Bronchial epithelial cell (primary cell): ENCODE measurements at regions not wholly inside any gene's neighbourhood (a gene's known extent, or its start where the extent isn't known, plus 50 kb on each side); places are given as distances from the start of the nearest gene placed in this dataset.
"Not testable (repeated sequence)": the region's sequence is repeated elsewhere in the genome, so short reads cannot be mapped to it uniquely, and the experiment has no call there.

ENCODE experiments used
- DNase-seq: peaks from one replicate; pipeline ENCODE4 v3.0.0-alpha.2; 2010; ENCODE audit warnings: low read depth
- FAIRE-seq: peaks from 2 replicates; lab custom pipeline; 2011; peaks lifted over from hg19 to GRCh38; lab: Jason Lieb, UNC
- H3K27me3 ChIP-seq: 2 replicates; pipeline ENCODE4 v1.5.1; 2011; ENCODE audit warnings: low read length; ENCODE audit not compliant: control insufficient read depth, insufficient read depth
- H3K36me3 ChIP-seq: 2 replicates; pipeline ENCODE4 v1.5.1; 2011; ENCODE audit warnings: low read length; ENCODE audit not compliant: control insufficient read depth, insufficient read depth
- H3K4me3 ChIP-seq: 2 replicates; pipeline ENCODE4 v1.5.1; 2011; ENCODE audit warnings: mild to moderate bottlenecking, low read depth, low read length, control low read depth
- CTCF ChIP-seq: IDR thresholded peaks from 2 replicates; pipeline ENCODE4 v1.5.1; 2011; ENCODE audit warnings: mild to moderate bottlenecking, moderate library complexity, low read length, control low read depth, inconsistent platforms; ENCODE audit not compliant: insufficient read depth, severe bottlenecking

DNA sequence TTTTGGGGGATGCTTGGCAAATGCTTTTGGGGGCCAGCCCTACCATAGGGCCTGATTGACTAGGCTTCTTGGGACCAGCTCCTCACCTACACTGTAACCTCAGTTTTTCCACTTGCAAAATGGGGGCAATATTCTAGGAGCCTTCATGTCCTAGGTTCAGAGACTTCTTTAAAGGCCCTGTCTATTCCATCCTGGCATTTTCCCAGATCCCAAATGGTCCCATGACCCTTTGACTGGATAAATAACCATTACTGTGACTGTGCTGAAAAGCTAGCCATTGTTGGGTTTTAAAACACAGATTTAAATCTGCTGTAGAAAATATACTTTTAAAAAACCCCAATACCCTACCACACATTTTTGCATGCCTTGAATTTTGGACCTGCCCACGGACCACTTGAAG is 149.8 kb downstream of the EFNB1 start:
- no peak for DNase-seq
- TF ChIP-seq CTCF, result no peak
- H3K36me3 ChIP-seq, result no peaks in the 10 kb centered on the region
- H3K4me3 ChIP-seq, result no peak overlapping the region
- no peaks in the 10 kb centered on the region for H3K27me3 ChIP-seq
- FAIRE-seq, result no peak

GRCh38 chrX:68978255-68978654 is 149.4 kb downstream of the EFNB1 start:
- no peak overlapping the region for H3K4me3 ChIP-seq
- DNase-seq (no peak), FAIRE-seq (no peak)
- TF ChIP-seq CTCF, result no peak
- H3K27me3 ChIP-seq, result no peaks in the 10 kb centered on the region
- no peaks in the 10 kb centered on the region for H3K36me3 ChIP-seq

DNA sequence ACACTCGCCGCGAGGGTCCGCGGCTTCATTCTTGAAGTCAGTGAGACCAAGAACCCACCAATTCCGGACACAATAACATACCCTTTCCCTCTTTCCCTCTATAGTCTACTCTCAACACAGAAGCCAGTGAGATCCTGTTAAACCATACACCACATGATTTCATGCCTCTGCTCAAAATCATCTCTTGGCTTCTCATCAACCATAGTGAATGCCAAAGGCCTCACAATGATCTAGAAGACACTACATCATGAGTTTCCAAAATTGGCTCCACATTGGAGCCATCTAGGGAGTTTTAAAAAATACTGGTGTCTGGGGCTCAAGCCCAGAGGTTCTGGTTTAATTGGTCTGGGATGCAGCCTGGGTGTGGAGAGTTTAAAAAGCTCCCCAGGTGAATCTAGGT is 124.5 kb downstream of the EFNB1 start:
- TF ChIP-seq CTCF, result no peak
- DNase-seq, result no peak
- Histone ChIP-seq H3K27me3 (no peaks in the 10 kb centered on the region), H3K4me3 (no peak overlapping the region), H3K36me3 (no peaks in the 10 kb centered on the region)
- FAIRE-seq, result no peak

DNA sequence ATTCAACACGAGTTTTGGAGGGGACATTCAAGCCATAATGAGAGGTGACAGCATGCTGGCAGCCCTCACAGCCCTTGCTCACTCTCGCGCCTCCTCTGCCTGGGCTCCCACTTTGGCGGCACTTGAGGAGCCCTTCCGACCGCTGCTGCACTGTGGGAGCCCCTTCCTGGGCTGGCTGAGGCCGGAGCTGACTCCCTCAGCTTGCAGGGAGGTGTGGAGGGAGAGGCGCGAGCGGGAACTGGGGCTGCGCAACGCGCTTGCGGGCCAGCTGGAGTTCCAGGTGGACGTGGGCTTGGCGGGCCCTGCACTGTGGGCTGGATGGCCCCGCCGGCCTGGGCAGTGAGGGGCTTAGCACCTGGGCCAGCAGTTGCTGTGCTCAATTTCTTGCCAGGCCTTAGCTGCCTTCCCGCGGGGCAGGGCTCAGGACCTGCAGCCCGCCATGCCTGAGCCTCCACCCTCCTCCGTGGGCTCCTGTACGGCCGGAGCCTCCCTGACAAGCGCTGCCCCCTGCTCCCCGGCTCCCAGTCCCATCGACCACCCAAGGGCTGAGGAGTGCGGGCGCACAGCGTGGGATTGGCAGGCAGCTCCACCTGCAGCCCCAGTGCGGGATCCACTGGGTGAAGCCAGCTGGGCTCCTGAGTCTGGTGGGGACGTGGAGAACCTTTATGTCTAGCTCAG is 123.3 kb downstream of the EFNB1 start:
- DNase-seq, H3K36me3 ChIP-seq, H3K4me3 ChIP-seq, H3K27me3 ChIP-seq, FAIRE-seq: not testable (repeated sequence)

DNA sequence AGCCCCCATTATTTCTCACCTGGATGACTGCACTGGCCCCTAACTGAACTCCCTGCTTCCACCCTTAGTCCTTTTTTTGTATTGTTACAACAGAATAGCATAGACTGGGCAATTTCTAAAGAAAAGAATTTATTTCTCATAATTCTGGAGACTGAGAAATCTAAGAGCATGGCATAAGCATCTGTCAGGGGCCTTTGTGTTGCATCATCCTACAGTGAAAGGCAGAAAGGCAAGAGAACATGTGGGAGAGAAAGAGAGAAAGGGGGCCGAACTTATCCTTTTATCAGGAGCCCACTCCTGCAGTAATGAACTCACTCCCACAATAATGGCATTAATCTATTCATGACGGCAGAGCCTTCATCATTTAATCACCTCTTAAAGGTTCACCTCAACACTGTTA is 122.1 kb downstream of the EFNB1 start:
- Histone ChIP-seq H3K36me3 (no peaks in the 10 kb centered on the region), H3K27me3 (no peaks in the 10 kb centered on the region), H3K4me3 (no peak overlapping the region)
- TF ChIP-seq CTCF, result no peak
- FAIRE-seq, result no peak
- DNase-seq, result no peak

- no peak for DNase-seq
- no peak for TF ChIP-seq CTCF
- Histone ChIP-seq H3K4me3 (no peak overlapping the region), H3K27me3 (no peaks in the 10 kb centered on the region), H3K36me3 (no peaks in the 10 kb centered on the region)
- FAIRE-seq, result peak; percentile 28
These were observed 119.2 kb downstream of the EFNB1 start for GRCh38 chrX:68947882-68948605.
